HG02798 (cell line): ENCODE measurements at regions not wholly inside any gene's neighbourhood (a gene's known extent, or its start where the extent isn't known, plus 50 kb on each side); places are given as distances from the start of the nearest gene placed in this dataset.

ENCODE experiments used
- ATAC-seq: cut with Tn5 transposase; IDR thresholded peaks from one replicate; pipeline ENCODE4 v1.9.1; 2021; ENCODE audit warnings: mild to moderate bottlenecking; ENCODE audit not compliant: unreplicated experiment, poor library complexity

DNA sequence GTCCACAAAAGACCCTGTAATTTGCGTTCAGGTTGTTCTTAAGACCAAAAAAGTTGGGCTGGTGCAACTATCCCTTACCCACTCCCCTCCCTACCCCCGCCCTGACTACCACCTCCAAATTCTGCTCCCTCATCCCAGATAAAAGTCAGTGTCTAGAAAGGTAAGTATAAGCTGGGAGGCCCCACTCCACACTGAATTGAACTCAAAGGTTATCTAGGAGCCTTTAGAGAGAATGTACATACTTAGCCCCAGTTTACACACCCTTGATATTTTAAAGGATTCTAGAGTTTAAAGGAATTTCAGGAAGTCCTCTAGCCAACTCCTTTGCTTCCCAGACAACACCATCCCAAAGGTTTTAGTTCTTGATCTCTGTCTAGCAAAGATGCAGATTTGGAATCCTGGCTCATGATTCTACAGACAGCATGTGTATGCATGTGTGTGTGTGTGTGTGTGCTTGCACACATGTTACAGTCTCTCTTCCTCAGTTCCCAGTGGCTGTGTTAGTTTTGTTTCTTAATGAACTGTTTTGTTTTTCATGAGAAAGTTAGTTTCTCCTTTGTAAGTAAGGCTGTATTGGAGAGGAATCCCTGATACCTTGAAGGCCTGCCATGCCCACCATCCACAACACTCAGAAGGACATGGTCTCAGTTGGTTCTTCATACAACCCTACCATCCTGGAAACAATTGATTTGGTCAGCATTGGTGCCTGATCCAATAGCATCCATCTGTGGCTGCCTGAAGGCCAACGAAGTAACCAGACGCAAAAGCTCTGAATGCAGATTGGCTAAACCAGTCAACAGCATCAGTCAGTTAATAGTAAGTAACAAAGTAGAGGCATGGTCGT, 281.3 kb downstream of the SOX9 start:
- no peak for ATAC-seq

DNA sequence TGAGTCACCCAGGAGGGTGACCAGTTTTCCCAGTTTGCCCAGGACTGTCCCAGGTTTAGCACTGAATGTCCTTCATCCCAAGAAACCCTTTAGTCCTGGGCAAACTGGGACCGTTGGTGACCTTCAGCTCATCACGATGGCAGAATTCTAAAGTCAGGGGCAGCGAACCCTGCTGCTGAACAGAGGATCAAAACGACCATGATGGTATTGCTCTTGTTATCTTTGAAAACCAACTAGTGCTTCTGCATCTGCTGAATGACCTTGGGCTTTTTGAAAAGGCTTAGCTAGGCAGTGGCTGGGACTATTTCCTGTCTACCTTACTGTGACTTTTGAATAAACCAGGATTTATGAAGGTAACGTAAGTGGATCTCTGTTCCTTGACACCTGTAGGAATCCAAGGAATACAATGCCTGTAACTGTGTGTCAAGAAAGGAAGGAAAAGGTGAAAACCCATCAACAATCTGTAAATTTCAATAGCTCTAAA, 281.9 kb downstream of the SOX9 start:
- ATAC-seq = no peak

DNA sequence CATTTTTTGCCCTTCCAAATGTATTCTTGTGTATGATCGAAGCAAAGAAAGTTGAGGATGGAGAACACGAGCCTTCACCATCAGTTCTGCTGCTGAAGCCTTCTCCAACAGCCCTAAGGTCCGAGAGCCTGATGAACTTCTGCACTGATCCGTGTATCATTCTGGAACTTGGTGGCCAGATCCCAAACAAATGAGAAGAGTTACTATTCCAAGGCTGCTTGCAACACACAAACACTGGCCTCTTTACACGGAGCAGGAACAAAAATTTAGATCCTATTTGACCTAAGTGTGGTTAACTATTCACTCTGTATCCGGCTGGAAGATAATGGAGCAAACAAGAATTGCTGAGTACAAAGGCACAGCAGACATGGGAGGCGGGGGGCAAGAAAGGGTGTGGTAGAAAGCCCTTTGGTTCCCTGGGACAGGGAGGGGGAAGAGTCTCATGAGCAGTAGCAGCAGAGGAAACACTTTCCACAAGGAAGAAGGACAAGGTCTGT, 282.9 kb downstream of the SOX9 start:
- ATAC-seq = no peak

DNA sequence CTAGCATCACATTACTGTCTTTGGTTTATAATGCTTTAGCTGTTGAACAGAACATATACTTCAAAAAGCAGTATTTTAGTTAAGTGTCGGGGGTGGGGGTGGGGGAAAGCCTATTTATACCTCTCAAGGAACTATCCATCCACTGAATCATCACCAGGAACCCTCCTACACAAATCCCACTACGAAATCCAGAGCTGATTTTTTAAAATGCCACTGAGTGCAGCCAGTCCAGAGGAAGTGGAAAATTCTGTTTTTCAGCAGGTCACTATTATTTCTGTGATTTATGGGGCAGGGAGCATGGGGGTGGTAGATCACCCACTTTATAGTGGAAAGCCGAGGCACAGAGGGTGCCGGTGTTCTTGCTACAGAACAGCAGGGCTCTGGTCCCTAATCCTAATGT, 284.1 kb downstream of the SOX9 start:
- no peak for ATAC-seq

DNA sequence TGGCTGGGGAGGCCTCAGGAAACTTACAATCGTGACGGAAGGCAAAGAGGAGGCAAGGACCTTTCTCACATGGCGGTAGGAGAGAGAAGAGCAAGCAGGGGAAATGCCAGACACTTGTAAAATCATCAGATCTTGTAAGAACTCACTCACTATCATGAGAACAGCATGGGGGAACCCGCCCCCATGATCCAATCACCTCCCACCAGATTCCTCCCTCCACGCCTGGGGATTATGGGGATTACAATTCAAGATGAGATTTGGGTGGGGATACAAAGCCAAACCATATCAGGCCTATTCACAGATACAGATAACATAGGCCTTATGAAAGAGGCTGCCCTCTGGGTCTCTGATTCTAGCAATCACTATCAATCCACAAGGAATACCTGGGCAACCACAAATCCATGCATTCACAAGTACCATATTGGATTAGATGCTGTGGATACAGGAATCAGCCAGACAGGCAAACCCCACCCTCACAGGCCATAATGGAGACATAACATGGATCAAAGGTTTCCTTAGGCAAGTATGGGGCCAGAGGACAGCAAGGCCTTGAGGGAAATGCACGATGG, 284.9 kb downstream of the SOX9 start:
- no peak for ATAC-seq

DNA sequence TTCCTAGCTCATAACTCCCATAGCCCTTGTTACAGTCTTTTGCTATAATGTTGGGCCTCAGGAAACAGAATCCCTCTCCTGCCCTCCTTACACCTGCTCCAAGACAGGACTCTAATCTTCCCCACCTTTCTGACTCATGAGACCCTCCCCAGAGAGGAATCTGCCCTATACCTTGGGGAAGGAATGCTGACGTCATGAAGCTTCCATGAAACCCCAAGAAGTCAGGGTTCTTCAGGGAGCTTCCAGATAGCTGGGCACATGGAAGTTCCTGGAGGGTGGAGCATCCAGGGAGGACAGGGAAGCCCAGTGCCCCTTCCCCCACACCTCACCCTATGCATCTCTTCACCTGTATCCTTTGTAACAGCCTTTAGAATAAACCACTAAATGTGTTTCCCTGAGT, 285.7 kb downstream of the SOX9 start:
- ATAC-seq = no peak

DNA sequence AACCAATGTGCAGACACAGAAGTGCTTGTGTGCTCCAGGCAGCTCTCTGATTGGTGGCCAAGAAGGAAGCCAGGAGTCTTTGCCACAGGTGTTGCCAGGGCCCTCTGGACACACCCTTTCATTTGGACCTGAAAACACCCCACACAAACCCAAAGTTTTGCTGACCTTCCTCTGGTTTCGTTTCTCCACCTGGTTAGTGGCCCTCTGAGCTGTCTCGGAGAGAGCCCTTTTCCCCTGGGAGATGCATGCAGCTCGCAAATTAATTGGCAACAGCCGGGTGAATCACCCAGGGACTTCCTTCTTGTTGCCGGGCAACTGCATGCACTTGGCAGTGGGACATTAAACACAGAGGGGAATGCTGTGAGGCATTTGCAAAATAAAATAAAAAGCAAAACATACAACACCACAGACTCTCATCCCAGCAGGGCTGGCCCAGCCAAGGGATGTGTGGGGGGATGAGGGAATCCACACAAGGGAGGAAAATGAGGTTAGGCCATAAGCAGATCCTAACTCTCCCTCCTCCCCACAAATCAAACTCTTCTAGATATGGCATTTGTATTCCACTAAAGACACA, 286.6 kb downstream of the SOX9 start:
- peak; percentile 80 for ATAC-seq

DNA sequence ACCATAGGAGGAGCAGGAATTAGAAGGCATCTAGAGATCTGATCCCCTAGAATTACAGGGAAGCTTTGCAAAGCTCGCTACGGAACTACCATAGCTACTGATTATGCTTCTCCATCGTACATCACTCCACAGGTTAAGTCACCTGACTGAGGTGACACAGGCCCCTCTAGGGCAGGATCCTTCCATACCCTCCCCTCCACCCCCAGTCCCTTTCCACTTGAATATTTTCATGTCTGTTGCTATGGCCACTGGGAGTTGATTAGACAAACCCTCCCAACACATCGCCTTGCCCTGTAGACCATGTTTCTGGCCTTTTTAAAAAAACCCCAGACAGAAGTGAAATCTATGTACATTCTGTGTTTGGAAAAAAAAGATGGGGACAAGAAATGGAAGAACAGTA, 287.1 kb downstream of the SOX9 start:
- ATAC-seq = peak; percentile 6

DNA sequence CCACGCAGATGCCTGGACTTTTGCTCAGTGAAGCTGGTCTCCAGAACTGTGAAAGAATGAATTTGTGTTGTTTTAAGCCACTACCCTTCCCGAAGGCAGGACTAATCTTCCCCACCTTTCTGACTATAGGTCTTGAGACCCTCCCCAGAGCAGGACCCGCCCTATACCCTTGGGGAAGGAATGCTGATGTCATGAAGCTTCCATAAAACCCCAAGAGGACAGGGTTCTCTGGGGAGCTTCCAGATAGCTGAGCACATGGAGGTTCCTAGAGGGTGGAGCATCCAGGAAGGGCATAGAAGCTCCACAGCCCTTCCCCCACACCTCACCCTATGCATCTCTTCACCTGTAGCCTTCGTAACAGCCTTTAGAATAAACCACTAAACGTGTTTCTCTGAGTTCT, 287.8 kb downstream of the SOX9 start:
- no peak for ATAC-seq

DNA sequence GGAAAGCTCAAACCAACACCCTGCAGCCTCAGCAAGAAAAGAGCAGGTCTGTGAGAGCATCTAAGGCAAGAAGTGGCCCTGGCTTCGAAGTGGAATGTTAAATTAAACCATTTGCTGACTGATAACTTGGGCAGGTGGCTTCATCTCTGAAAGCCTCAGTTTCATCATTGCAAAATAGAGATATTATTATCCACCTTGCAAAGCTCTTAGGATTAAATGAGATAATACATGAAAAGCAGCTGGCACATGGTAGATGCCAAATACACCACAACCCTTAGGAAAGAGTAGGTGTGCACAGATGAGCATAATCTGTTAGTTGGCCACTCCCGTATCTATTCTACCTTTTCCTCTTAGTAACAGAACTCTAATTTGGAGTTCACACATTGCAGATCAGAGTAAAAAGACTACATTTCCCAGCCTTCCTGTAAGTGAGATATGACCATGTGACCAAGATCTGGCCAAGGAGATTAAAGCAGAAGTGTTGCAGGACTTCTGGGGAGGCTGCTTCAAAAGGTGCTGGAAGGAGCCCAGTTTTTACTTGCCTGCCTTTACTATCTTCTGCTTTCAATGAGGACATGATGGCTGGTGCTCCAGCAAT, 288.7 kb downstream of the SOX9 start:
- ATAC-seq = peak; percentile 31

DNA sequence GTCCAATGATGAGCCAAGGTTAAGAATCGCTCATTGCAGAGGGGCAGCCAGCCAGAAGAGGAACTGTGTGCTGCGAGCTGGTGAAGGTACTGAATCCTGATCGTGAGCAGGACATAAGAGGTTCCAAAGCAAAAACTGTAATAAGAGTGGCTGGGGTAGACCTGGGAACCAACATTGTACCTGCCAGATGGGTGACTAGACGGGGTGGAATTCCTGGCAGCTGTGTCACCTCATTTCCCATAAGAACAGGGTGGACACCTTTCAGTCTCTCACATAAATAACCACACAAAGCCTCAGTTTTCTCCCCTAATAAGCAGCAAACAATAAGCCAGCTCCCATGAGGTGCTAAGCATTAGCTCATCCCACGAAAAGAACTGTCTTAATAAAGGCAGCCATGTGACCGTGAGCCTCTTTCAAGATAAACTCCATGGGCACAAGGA, 290.3 kb downstream of the SOX9 start:
- no peak for ATAC-seq

DNA sequence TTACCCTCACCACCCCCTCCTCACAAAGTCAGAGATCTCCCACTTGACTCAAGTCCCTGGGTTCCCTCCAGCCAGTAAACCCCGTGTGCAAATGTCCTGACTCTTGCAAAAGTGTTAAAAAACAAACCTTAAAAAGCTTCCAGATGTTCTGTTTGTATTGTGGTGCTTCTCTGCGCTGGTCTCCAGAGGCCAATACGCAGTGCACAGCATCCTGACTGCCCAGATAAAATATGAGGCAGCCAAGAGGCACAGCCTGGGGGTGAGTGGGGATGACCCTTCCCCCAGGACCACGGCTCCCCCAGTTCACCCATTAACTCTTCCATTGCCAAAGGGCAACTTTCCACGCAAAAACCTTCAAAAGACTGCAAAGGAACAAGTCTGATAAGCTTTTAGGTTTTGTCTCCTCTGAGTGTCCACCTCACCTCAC, 291.8 kb downstream of the SOX9 start:
- no peak for ATAC-seq

DNA sequence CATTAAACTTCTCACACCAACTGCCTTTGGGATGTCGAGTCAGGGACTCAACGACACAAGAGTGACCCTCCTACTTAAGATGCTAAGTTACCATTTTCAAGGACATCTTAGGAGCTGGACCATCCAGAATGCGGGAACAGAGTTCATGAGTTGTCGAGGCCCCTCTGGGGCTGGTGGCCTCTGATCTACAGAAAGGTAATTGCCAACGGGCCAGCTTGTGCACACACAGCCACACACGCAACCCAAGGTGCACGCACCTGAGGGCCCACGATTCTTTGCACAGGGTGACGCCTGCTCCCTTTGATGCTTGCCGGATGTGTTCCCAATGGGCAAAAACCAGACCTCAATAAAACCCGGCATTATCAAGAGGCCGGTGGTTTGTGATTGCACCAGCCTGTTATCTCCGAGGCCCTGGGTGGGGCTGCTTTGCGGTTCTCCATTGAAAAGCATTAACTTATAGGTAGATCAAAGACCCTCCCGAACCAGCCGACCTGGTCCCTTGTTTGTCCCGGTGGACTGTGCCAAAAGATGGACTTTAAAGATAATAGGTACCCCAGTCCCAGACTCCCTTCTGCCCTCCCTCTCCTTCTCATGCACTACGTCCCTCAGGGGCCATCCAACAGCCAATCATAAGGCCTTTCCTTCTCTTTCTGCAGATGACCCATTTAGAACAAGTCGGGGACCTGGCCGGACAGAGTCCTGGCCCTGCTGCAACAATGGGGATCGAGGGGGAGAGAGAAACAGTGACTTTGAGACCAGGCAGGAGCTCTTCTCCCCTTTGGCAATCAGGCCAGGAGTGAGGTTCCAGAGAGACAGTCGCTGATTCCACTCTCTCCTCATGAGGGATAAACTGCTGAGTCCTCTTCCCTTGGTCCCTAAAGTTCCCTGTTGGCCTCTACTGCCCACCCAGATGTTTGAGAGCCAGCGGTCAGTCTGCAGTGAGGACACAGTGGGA, 292.5 kb downstream of the SOX9 start:
- ATAC-seq = no peak

DNA sequence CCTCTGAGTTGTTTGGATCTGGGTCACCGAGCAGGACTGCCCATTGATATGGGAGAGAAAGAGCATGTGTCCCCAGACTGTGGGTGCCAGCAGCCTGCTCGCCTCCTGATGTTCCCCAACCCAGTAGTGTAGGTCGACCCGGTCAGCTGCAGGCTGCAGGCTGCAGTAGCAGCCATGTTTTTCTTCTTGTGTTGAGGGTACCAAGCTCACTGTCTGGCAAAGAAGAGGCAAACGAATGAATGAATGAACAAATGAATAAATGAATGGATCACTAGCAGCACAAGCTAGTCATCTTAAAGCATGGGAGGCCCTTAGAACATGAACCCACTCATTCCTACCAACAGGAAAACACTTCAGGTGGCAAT, 293.2 kb downstream of the SOX9 start:
- ATAC-seq = no peak

DNA sequence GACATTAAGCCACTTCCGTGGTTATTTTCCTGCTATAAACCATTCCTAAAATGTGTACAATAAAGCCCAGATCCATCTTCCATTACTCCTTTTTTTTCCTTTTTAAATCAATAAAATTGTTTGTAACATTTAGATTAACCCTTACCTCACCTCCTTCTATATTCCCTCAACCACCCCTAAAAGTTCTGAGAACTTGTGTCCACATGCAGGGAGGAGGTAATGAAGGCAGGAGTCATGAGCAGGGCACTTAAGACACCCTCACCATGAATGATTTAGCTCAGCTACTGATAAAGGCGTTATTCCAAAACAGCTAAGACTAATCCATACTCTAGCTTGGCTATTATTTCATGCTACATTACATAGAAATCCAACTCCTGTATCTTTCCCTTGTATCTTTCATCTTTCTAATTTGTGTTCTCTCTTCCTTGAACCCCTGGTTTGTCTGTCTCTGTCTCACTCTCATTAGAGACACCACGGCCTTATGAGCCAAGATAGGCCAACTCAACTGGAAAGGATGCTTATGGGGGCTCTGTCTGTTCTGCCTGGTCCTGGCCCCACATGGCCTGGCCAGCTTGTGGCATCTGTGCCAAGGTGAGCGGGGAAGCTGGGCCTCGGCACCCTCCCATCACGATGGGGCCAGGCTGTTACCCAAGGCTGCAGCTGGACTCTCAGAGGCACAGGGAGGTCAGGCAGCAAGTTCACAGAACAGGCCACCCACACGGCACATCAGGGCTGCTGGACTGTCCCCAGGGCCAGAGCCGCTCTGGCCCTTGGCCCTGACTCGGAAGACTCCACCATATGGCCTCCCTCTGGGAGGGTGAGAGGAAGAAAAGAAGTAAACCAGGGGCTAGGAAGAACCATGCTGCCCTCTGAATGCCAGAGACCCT, 294.4 kb downstream of the SOX9 start:
- ATAC-seq = no peak

DNA sequence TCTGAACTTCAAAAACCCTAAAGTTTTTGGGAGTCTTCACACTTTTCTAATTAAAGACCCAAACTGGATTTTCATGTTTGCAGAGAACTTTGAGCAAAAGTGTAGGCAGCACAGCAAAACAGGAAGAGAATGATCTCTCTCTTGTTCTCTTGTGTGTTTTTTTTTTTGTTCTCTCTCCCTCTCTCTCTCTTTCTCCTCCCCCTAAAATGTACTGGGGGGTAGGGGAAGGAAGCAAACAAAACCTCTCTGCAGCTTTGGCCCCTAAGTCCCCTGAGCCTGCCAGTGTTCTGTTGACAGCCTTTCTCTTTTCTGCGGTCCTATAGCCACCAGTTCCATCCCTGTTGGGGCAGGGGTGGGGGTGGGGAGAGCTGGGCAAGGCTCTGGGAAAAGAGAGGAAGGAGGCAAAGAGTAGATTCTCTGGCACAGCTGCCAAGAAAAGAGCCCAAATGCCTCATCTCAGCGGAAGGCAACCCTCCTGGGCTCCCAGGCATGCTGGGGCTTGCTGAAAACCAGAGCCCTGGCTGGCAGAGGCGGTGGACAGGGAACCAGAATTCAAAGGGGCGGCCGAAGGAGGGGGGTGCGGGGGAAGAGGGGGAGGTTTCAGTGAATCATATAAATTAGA, 295.3 kb downstream of the SOX9 start:
- ATAC-seq = no peak

DNA sequence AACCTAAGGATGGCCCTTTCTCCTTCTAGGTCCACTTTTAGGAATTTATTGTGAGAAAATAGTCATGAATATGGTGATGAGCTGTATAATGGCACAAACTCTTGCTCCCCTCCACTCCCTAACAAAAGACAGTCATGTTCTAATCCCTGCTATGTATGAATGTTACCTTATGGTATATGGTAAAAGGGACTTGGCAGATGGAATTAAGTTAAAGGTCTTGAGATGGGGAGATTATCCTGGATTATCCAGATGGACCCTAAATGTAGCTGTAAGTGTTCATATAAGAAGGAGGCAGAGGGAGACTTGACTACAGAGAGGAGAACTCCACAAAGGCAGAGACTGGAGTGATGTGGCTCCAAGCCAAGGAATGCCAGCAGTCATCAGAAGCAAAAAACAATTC, 296.1 kb downstream of the SOX9 start:
- no peak for ATAC-seq

DNA sequence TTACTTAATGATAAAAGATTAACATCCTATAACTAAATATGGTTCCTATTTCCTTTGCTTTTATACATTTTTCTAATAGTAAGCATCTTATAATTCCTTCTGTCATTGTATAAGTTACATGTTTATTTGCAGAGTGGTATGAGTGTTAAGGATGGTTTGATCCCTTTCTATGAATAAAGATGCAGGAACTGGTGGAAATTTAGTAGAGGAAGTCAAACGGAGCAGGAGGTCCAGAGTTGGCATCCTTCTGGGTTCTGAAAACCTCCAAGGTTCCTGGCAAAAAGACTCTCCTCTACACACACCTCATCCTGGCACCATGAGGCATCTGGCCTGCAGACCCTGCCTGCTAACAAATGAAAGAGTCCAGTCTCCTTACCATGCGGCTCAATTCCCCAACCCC, 296.8 kb downstream of the SOX9 start:
- no peak for ATAC-seq
